GM12878 (cell line): ENCODE measurements at regions not wholly inside any gene's neighbourhood (a gene's known extent, or its start where the extent isn't known, plus 50 kb on each side); places are given as distances from the start of the nearest gene placed in this dataset.

ENCODE experiments used
- ATAC-seq: fragments of 200-7000 bp; cut with Tn5 transposase; 3 replicates; pipeline ENCODE4 v1.9.1; 2020; ENCODE audit warnings: mild to moderate bottlenecking, moderate library complexity
- BruUV-seq: library from RNA; stranded (reverse); fragments of 400-500 nt; replicated peaks from 2 replicates; lab custom pipeline; 2021; lab: Mats Ljungman, UMichigan
- CTCF ChIA-PET: fragments of 300-600 bp; sonication (Branson Sonifier 250); formaldehyde crosslinking; extraction: SDS; loops from one replicate; lab custom pipeline; 2021; ENCODE audit warnings: inconsistent platforms; lab: Yijun Ruan, JAX
- POLR2A ChIA-PET: fragments of 350-600 bp; formaldehyde crosslinking; extraction: SDS; loops from one replicate; lab custom pipeline; 2021; ENCODE audit warnings: inconsistent platforms; lab: Charles Lee
- RAD21 ChIA-PET: fragments of 300-600 bp; sonication (Branson Sonifier 250); formaldehyde crosslinking; loops from one replicate; lab custom pipeline; 2023; ENCODE audit warnings: antibody characterized with exemption; ENCODE audit not compliant: unreplicated experiment; lab: Charles Lee
- SMC1A ChIA-PET: fragments of 300-600 bp; sonication (Branson Sonifier 250); formaldehyde crosslinking; loops from one replicate; lab custom pipeline; 2023; ENCODE audit not compliant: unreplicated experiment, uncharacterized antibody; lab: Charles Lee
- DNase-seq: peaks from one replicate; pipeline ENCODE4 v3.0.0-alpha.2; 2011; ENCODE audit warnings: low read depth, low spot score
- FAIRE-seq: peaks from 3 replicates; lab custom pipeline; 2011; peaks lifted over from hg19 to GRCh38; lab: Jason Lieb, UNC
- H2AFZ ChIP-seq: 2 replicates; pipeline ENCODE4 v1.6.0; 2011; ENCODE audit warnings: low read depth, low read length, control low read depth; ENCODE audit not compliant: control insufficient read depth
- H3K27ac ChIP-seq: 2 replicates; pipeline ENCODE4 v1.5.1; 2011; ENCODE audit warnings: control low read depth; ENCODE audit not compliant: control insufficient read depth, insufficient read depth
- H3K27me3 ChIP-seq, 2 experiments: replicated peaks in 1 of 2; 2 replicates each; pipeline versions ENCODE4 v1.6.0 to v1.6.1; 2011; ENCODE audit warnings: low read length in 1 of 2; ENCODE audit not compliant: control insufficient read depth in 2 of 2, insufficient read depth in 2 of 2
- H3K36me3 ChIP-seq, 2 experiments: 2 replicates each; pipeline ENCODE4 v1.5.1; 2011; ENCODE audit warnings: low read length in 1 of 2; ENCODE audit not compliant: control insufficient read depth in 2 of 2, insufficient read depth in 2 of 2
- H3K4me1 ChIP-seq: 2 replicates; pipeline ENCODE4 v1.6.1; 2011; ENCODE audit warnings: mild to moderate bottlenecking, low read length, moderate library complexity, mixed read lengths; ENCODE audit not compliant: control insufficient read depth, insufficient read depth
- H3K4me2 ChIP-seq: 2 replicates; pipeline ENCODE4 v1.6.0; 2011; ENCODE audit warnings: control low read depth; ENCODE audit not compliant: control insufficient read depth, insufficient read depth
- H3K4me3 ChIP-seq: fragments of 200-600 bp; sonication (generic); 2 replicates; pipeline ENCODE4 v1.5.1; 2016
- H3K79me2 ChIP-seq: 2 replicates; pipeline ENCODE4 v1.6.0; 2011; ENCODE audit warnings: low read length; ENCODE audit not compliant: control insufficient read depth, insufficient read depth
- H3K9ac ChIP-seq: 2 replicates; pipeline ENCODE4 v1.8.0; 2011; ENCODE audit warnings: low read length, control low read depth, mixed read lengths; ENCODE audit not compliant: control insufficient read depth, insufficient read depth
- H3K9me3 ChIP-seq: replicated peaks from 3 replicates; pipeline ENCODE4 v1.5.1; 2011; ENCODE audit warnings: mild to moderate bottlenecking, low read length; ENCODE audit not compliant: control insufficient read depth, insufficient read depth
- H4K20me1 ChIP-seq: 2 replicates; pipeline ENCODE4 v1.6.0; 2011; ENCODE audit not compliant: control insufficient read depth, insufficient read depth
- ATF2 ChIP-seq: IDR thresholded peaks from 2 replicates; pipeline ENCODE4 v1.6.1; 2012; ENCODE audit warnings: low read length, inconsistent platforms
- CBX3 ChIP-seq: fragments of 200-600 bp; sonication (generic); IDR thresholded peaks from 2 replicates; pipeline ENCODE4 v1.6.1; 2016; ENCODE audit warnings: low read depth, borderline replicate concordance
- ETV6 ChIP-seq, 2 experiments: fragments of 450-650 bp in 1 of 2; IDR thresholded peaks in 1 of 2; conservative IDR thresholded peaks in 1 of 2; 2 replicates each; pipeline ENCODE4 v1.6.1; 2014; ENCODE audit warnings: antibody characterized with exemption in 1 of 2, borderline replicate concordance in 1 of 2, low read depth in 1 of 2, mild to moderate bottlenecking in 1 of 2, moderate library complexity in 1 of 2
- HCFC1 ChIP-seq: fragments of 150-350 bp; IDR thresholded peaks from 2 replicates; pipeline ENCODE4 v1.6.1; 2014; ENCODE audit warnings: low read length
- IKZF2 ChIP-seq, 2 experiments: fragments of 450-650 bp; IDR thresholded peaks; 2 replicates each; pipeline ENCODE4 v1.6.1; 2017; ENCODE audit warnings: mild to moderate bottlenecking in 2 of 2, moderate library complexity in 2 of 2
- KAT2A ChIP-seq: conservative IDR thresholded peaks from 2 replicates; pipeline ENCODE4 v1.6.1; 2011; ENCODE audit warnings: low read depth, low read length; ENCODE audit not compliant: control insufficient read depth
- MTA2 ChIP-seq: fragments of 450-650 bp; IDR thresholded peaks from 2 replicates; pipeline ENCODE4 v1.6.1; 2016; ENCODE audit warnings: low read depth, mild to moderate bottlenecking, moderate library complexity
- NR2C2 ChIP-seq: IDR thresholded peaks from 2 replicates; pipeline ENCODE4 v1.6.1; 2011; ENCODE audit warnings: borderline replicate concordance, low read depth; ENCODE audit not compliant: control insufficient read depth, insufficient read length
- NR2F1 ChIP-seq: fragments of 450-650 bp; conservative IDR thresholded peaks from 2 replicates; pipeline ENCODE4 v1.6.1; 2017; ENCODE audit warnings: mild to moderate bottlenecking
- PBX3 ChIP-seq: IDR thresholded peaks from 2 replicates; pipeline ENCODE4 v1.6.1; 2011; ENCODE audit warnings: mild to moderate bottlenecking, low read depth, low read length, moderate library complexity; ENCODE audit not compliant: insufficient replicate concordance
- RBBP5 ChIP-seq: fragments of 200-600 bp; sonication (generic); conservative IDR thresholded peaks from 2 replicates; pipeline ENCODE4 v1.6.1; 2016
- RFX5 ChIP-seq: IDR thresholded peaks from 2 replicates; pipeline ENCODE4 v1.6.1; 2011; ENCODE audit warnings: low read depth, low read length, improper control_type of control experiment
- STAT1 ChIP-seq: fragments of 450-650 bp; conservative IDR thresholded peaks from 2 replicates; pipeline ENCODE4 v1.6.1; 2014; ENCODE audit warnings: antibody characterized with exemption, mild to moderate bottlenecking
- TARDBP ChIP-seq: IDR thresholded peaks from 2 replicates; pipeline ENCODE4 v1.6.1; 2016; ENCODE audit warnings: borderline replicate concordance
- YBX1 ChIP-seq: fragments of 450-650 bp; IDR thresholded peaks from 2 replicates; pipeline ENCODE4 v1.6.1; 2016; ENCODE audit warnings: antibody characterized with exemption
- YY1 ChIP-seq: IDR thresholded peaks from 2 replicates; pipeline ENCODE4 v1.6.1; 2011; ENCODE audit warnings: low read depth, mild to moderate bottlenecking, low read length
- ZNF207 ChIP-seq: fragments of 450-650 bp; IDR thresholded peaks from 2 replicates; pipeline ENCODE4 v1.6.1; 2014; ENCODE audit warnings: antibody characterized with exemption, mild to moderate bottlenecking, borderline replicate concordance
- WGBS: methylation state at CpG from one replicate; pipeline ENCODE4 v1.1.6; 2016; ENCODE audit warnings: low lambda C conversion rate; ENCODE audit not compliant: insufficient replicate concordance, insufficient coverage; ENCODE audit errors: missing lambda C conversion rate; 5-methylcytosine and 5-hydroxymethylcytosine counted together
- in situ Hi-C: fragments of 300-500 bp; cut with MboI; formaldehyde crosslinking; loops from 9 replicates; pipeline ENCODE4 v1.14.3; 2018; ENCODE audit warnings: mixed read lengths
- intact Hi-C: fragments of 100-400 bp; cut with micrococcal nuclease; formaldehyde crosslinking; loops from one replicate; pipeline ENCODE4 v1.14.2; 2022; ENCODE audit not compliant: unreplicated experiment
- TF ChIP-seq, protein P1 (sequence below): IDR thresholded peaks from 2 replicates; pipeline ENCODE4 v1.6.1; 2012; ENCODE audit warnings: low read depth, low read length, improper control_type of control experiment
- TF ChIP-seq, protein P2 (sequence below): fragments of 450-650 bp; IDR thresholded peaks from 2 replicates; pipeline ENCODE4 v1.6.1; 2014; ENCODE audit warnings: mild to moderate bottlenecking
- TF ChIP-seq, protein P3 (sequence below): fragments of 450-650 bp; IDR thresholded peaks from 2 replicates; pipeline ENCODE4 v1.6.1; 2016; ENCODE audit warnings: mild to moderate bottlenecking

GRCh38 chr4:100968046-100968445 is 379.3 kb downstream of the PPP3CA start (continued):
- no peak for TF ChIP-seq NR2C2
- no peak for TF ChIP-seq ATF2

DNA sequence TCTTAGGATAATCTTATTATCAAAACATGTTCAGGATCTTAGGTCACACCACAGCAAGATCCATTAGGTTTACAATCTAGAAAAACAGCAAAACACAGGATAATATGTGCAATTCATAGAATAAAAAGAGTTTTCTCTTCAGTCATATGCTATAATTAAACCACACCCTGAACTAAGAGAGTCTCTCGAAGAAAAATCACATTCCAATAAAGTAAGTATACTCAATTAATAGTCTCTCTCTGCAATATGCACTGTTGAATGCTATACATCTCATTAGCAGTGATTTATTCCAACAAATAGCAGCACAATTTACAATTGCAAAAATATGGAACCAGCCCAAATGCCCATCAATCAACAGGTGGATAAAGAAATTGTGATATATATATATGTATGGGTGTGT is 383.7 kb downstream of the PPP3CA start:
- ATAC-seq (no peak), DNase-seq (no peak), FAIRE-seq (no peak)
- Histone ChIP-seq H2AFZ (no peak overlapping the region), H3K4me2 (no peak overlapping the region), H4K20me1 (no peaks in the 10 kb centered on the region), H3K4me3 (no peak overlapping the region), H3K9me3 (no peaks in the 10 kb centered on the region), H3K79me2 (no peaks in the 10 kb centered on the region), H3K4me1 (no peaks in the 10 kb centered on the region), H3K27ac (no peak overlapping the region), H3K27me3 (no peaks in the 10 kb centered on the region), H3K36me3 (no peaks in the 10 kb centered on the region), H3K9ac (no peak overlapping the region)
- POLR2A ChIA-PET: no interaction called here
- in situ Hi-C loops: no loop called here
- intact Hi-C loops: no loop called here
- no TSS peak for BruUV-seq
- CTCF ChIA-PET: no interaction called here
- WGBS: 97% methylated on average over 1 of the region's 1 CpG
- SMC1A ChIA-PET: interaction anchor here (1.0 kb wide), 1 partner anchor 603 kb away, joined by 4 read pairs; no protein-coding TSS in a partner anchor
- RAD21 ChIA-PET: no interaction called here
- TF ChIP-seq KAT2A (no peak), PBX3 (no peak), YY1 (no peak), RFX5 (no peak), TARDBP (no peak), RBBP5 (no peak), IKZF2 (IDR thresholded peaks at IDR 0.05) (no peak), CBX3 (no peak), STAT1 (no peak), ZNF207 (no peak), MTA2 (no peak), NR2F1 (no peak), YBX1 (no peak), ETV6 (conservative IDR thresholded peaks at IDR 0.05 in 1 of 2, IDR thresholded peaks at IDR 0.05 in 1 of 2; ENCODE audit: borderline replicate concordance in 1 of 2, low read depth in 1 of 2) (no peak), HCFC1 (no peak)
- TF ChIP-seq, protein P1, sequence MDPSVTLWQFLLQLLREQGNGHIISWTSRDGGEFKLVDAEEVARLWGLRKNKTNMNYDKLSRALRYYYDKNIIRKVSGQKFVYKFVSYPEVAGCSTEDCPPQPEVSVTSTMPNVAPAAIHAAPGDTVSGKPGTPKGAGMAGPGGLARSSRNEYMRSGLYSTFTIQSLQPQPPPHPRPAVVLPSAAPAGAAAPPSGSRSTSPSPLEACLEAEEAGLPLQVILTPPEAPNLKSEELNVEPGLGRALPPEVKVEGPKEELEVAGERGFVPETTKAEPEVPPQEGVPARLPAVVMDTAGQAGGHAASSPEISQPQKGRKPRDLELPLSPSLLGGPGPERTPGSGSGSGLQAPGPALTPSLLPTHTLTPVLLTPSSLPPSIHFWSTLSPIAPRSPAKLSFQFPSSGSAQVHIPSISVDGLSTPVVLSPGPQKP: no peak
- TF ChIP-seq, protein P2, sequence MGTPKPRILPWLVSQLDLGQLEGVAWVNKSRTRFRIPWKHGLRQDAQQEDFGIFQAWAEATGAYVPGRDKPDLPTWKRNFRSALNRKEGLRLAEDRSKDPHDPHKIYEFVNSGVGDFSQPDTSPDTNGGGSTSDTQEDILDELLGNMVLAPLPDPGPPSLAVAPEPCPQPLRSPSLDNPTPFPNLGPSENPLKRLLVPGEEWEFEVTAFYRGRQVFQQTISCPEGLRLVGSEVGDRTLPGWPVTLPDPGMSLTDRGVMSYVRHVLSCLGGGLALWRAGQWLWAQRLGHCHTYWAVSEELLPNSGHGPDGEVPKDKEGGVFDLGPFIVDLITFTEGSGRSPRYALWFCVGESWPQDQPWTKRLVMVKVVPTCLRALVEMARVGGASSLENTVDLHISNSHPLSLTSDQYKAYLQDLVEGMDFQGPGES: no peak
- TF ChIP-seq, protein P3, sequence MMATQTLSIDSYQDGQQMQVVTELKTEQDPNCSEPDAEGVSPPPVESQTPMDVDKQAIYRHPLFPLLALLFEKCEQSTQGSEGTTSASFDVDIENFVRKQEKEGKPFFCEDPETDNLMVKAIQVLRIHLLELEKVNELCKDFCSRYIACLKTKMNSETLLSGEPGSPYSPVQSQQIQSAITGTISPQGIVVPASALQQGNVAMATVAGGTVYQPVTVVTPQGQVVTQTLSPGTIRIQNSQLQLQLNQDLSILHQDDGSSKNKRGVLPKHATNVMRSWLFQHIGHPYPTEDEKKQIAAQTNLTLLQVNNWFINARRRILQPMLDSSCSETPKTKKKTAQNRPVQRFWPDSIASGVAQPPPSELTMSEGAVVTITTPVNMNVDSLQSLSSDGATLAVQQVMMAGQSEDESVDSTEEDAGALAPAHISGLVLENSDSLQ: no peak
